Body of pancreas (tissue), 4 donors: ENCODE measurements at regions not wholly inside any gene's neighbourhood (a gene's known extent, or its start where the extent isn't known, plus 50 kb on each side); places are given as distances from the start of the nearest gene placed in this dataset.
"Not testable (repeated sequence)": the region's sequence is repeated elsewhere in the genome, so short reads cannot be mapped to it uniquely, and the experiment has no call there.

ENCODE experiments used
- ATAC-seq: fragments of 150-250 bp; one replicate; pipeline ENCODE4 v1.9.1; 2016
- DNase-seq, 4 donors: peaks; one replicate each; pipeline ENCODE4 v3.0.0-alpha.2; 2019
- H3K27ac ChIP-seq, 4 donors: fragments of 200-600 bp; sonication (generic); 1 replicate in 3 of 4; 2 replicates in 1 of 4; pipeline versions ENCODE4 v1.5.1 to v1.6.1; 2016 to 2019; ENCODE audit warnings: mild to moderate bottlenecking in 1 of 4, mixed read lengths in 1 of 4, moderate library complexity in 1 of 4
- H3K27me3 ChIP-seq, 2 donors: fragments of 200-600 bp; sonication (generic); one replicate each; pipeline ENCODE4 v1.6.0; 2016; ENCODE audit warnings: mild to moderate bottlenecking in 1 of 2
- H3K36me3 ChIP-seq, 2 donors: fragments of 200-600 bp; sonication (generic); replicated peaks in 1 of 2; 2 replicates each; pipeline ENCODE4 v1.5.1; 2016; ENCODE audit warnings: low read depth in 2 of 2; ENCODE audit not compliant: insufficient read depth in 1 of 2
- H3K4me1 ChIP-seq: fragments of 200-600 bp; sonication (generic); one replicate; pipeline ENCODE4 v1.6.0; 2016
- H3K4me3 ChIP-seq, 2 donors: fragments of 200-600 bp; sonication (generic); 1 replicate in 1 of 2; 2 replicates in 1 of 2; pipeline ENCODE4 v1.5.1; 2016 to 2019
- H3K9me3 ChIP-seq, 3 donors: fragments of 200-600 bp; sonication (generic); 1 replicate in 2 of 3; 2 replicates in 1 of 3; pipeline ENCODE4 v1.5.1; 2016
- CTCF ChIP-seq, 7 experiments: fragments of 450-650 bp in 4 of 7; fragments of 200-600 bp in 3 of 7; sonication (generic) in 3 of 7; IDR thresholded peaks; one replicate each; pipeline ENCODE4 v1.5.1; 2016 to 2019; ENCODE audit warnings: antibody characterized with exemption in 7 of 7
- POLR2A ChIP-seq, 3 donors: fragments of 450-650 bp; IDR thresholded peaks; one replicate each; pipeline ENCODE4 v1.6.1; 2016; ENCODE audit warnings: antibody characterized with exemption in 3 of 3, mild to moderate bottlenecking in 2 of 3
- WGBS, 2 donors: methylation state at CpG; one replicate each; pipeline ENCODE4 v1.1.5; 2017; 5-methylcytosine and 5-hydroxymethylcytosine counted together
- intact Hi-C: fragments of 100-400 bp; cut with DNase I; formaldehyde crosslinking; loops from one replicate; pipeline ENCODE4 v1.15.1; 2023

- ATAC-seq (no peak), DNase-seq (no peak)
- WGBS, 2 donors, result 72 to 100% methylated on average over 1 of the region's 1 CpG
- no peaks in the 10 kb centered on the region for H3K4me1 ChIP-seq
- no peak overlapping the region for H3K27ac ChIP-seq
- H3K9me3 ChIP-seq, result no peaks in the 10 kb centered on the region
- H3K4me3 ChIP-seq, result no peak overlapping the region
- intact Hi-C loops, result no loop called here
- no peaks in the 10 kb centered on the region for H3K27me3 ChIP-seq
- TF ChIP-seq POLR2A (IDR thresholded peaks at IDR 0.05) (no peak), CTCF (IDR thresholded peaks at IDR 0.05) (no peak)
- no peaks in the 10 kb centered on the region for H3K36me3 ChIP-seq
Measured at GRCh38 chr12:92237262-92237661, 91.6 kb upstream of the BTG1 start.

- TF ChIP-seq CTCF (IDR thresholded peaks at IDR 0.05) (no peak), POLR2A (IDR thresholded peaks at IDR 0.05) (no peak)
Measured at GRCh38 chr12:92235703-92236472, 90.2 kb upstream of the BTG1 start.

DNA sequence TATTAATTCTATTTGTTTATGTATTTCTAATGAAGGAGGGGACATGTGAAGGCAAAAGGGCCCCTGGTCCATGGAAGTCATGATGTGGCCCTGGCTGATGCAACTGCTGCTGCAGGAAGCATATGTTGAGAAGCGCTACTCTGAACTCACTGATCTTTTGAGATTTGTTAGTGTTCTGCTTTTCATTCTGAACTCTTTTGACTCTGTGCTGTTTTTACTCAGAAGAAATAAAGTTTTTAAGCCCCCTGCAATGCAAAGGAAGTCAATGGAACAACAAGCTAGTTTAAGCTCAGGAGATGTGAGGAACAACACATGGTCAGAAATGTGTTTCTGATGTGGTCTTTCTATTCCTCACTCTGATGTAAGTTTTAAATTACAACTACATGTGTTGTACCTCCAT lies 88.9 kb upstream of the BTG1 start:
- Histone ChIP-seq H3K27me3 (no peaks in the 10 kb centered on the region), H3K9me3 (no peaks in the 10 kb centered on the region), H3K4me3 (no peak overlapping the region), H3K27ac (no peak overlapping the region), H3K4me1 (no peaks in the 10 kb centered on the region), H3K36me3 (no peaks in the 10 kb centered on the region)
- ATAC-seq (no peak), DNase-seq (peak in 1 of 4 donors; percentile 24)
- TF ChIP-seq CTCF (IDR thresholded peaks at IDR 0.05) (no peak), POLR2A (IDR thresholded peaks at IDR 0.05) (no peak)
- intact Hi-C loops, result no loop called here
- WGBS, 2 donors, result 83 to 93% methylated on average over 1 of the region's 1 CpG

More at GRCh38 chr12:92235703-92236472, 90.2 kb upstream of the BTG1 start:
- Histone ChIP-seq H3K27me3 (no peaks in the 10 kb centered on the region), H3K9me3 (no peaks in the 10 kb centered on the region), H3K4me1 (no peaks in the 10 kb centered on the region), H3K27ac (no peak overlapping the region), H3K36me3 (no peaks in the 10 kb centered on the region), H3K4me3 (no peak overlapping the region)
- ATAC-seq, result no peak
- intact Hi-C loops, result no loop called here
- 91 to 92% methylated on average over 7 of the region's 7 CpGs for WGBS, 2 donors
- no peak for DNase-seq

DNA sequence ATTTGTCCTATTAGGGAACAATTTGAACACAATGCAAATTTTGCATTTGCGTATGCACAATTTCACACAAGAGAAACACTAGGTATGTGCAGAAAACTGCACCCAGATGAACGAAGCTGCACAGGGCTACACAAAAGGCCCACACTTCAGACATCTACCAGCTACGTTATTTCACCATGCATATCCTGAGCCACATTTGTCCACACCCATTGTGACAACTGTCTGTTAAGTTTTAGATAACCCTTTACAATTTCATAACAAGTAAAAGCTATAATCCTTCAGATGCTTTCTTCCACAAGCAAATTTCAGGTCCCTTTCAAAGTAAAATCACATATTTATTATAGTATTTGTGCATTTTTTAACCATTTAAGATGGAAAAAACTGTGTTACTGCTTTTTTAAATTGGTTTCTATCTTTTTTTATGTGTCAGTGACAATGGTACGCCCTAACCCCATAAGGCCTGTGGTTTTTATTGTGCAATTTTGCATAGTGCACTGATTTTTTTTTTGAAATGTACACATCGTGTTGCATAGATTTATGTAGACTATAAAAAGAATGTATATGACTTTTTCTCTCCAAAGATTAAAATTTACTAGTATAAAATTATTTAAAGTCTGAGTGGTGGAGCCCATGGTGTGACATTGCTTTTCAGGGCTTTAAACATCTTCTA lies 87.8 kb upstream of the BTG1 start:
- TF ChIP-seq CTCF (IDR thresholded peaks at IDR 0.05) (no peak), POLR2A (IDR thresholded peaks at IDR 0.05) (no peak)
- Histone ChIP-seq H3K9me3 (no peaks in the 10 kb centered on the region), H3K27ac (peak overlapping the region in 1 of 4 donors; percentile 34), H3K36me3 (no peaks in the 10 kb centered on the region), H3K4me3 (no peak overlapping the region), H3K27me3 (no peaks in the 10 kb centered on the region), H3K4me1 (no peaks in the 10 kb centered on the region)
- intact Hi-C loops, result no loop called here
- WGBS, 2 donors, result 73 to 83% methylated on average over 5 of the region's 5 CpGs
- no peak for ATAC-seq
- no peak for DNase-seq

GRCh38 chr12:92232371-92232932 lies 86.8 kb upstream of the BTG1 start:
- H3K9me3 ChIP-seq, H3K27ac ChIP-seq: not testable (repeated sequence)

DNA sequence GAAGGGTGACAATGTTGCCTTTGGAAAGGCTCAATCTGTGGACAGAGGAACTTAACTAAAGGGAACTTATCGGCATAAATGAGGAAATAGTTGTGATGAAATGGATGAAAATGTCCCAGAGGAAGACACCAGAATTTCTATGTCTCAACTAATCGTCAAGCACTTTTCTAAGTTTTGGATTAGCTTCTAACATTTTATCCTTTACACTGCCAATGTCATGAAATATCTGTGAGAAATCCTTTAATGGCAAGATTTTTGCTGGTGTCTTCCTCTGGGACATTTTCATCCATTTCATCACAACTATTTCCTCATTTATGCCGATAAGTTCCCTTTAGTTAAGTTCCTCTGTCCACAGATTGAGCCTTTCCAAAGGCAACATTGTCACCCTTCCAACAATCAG lies 86.3 kb upstream of the BTG1 start:
- DNase-seq, result not testable (repeated sequence)
- ATAC-seq, result peak; percentile 18

More at GRCh38 chr12:92232371-92232932, 86.8 kb upstream of the BTG1 start:
- ATAC-seq, H3K4me1 ChIP-seq, H3K4me3 ChIP-seq, intact Hi-C loops, H3K36me3 ChIP-seq, DNase-seq, H3K27me3 ChIP-seq: not testable (repeated sequence)
- 60% methylated on average over 1 of the region's 2 CpGs; no CpG with 5 or more reads in 1 of the 2 donors for WGBS, 2 donors

DNA sequence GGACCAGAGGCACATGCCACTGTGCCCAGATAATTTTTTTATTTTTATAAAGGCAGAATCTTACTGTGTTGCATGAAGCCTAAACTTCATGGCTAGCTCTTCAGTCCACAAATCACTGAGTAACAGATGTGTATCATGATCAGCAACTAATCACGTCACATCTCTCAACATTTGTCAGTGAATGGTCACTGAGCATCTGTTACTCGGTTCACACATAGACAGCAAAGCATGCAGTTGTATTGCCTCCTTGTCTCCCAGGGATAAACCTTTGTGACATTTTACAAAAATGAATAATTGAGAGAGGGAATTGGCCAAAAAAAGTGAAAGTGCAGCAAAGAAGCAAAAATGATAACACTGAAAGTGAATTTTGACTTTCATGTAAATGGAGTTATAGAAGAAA lies 85.9 kb upstream of the BTG1 start:
- ATAC-seq, H3K9me3 ChIP-seq, H3K27me3 ChIP-seq, H3K4me3 ChIP-seq, H3K27ac ChIP-seq, H3K36me3 ChIP-seq, intact Hi-C loops, H3K4me1 ChIP-seq, DNase-seq: not testable (repeated sequence)
- 86 to 100% methylated on average over 1 of the region's 2 CpGs for WGBS, 2 donors

More for the DNA sequence above, 86.3 kb upstream of the BTG1 start:
- H3K4me1 ChIP-seq, H3K4me3 ChIP-seq, H3K27me3 ChIP-seq, H3K27ac ChIP-seq, intact Hi-C loops, H3K9me3 ChIP-seq, H3K36me3 ChIP-seq: not testable (repeated sequence)
- WGBS, 2 donors, result 55 to 83% methylated on average over 3 of the region's 3 CpGs
